Breast epithelium (tissue), 3 donors: ENCODE measurements at regions not wholly inside any gene's neighbourhood (a gene's known extent, or its start where the extent isn't known, plus 50 kb on each side); places are given as distances from the start of the nearest gene placed in this dataset.

Source experiments
- CTCF ChIP-seq, 3 donors: fragments of 450-650 bp; IDR thresholded peaks; one replicate each; pipeline ENCODE4 v1.5.1; 2016 to 2017; ENCODE audit warnings: antibody characterized with exemption in 3 of 3, mild to moderate bottlenecking in 3 of 3, moderate library complexity in 3 of 3
- POLR2A ChIP-seq: fragments of 450-650 bp; IDR thresholded peaks from one replicate; pipeline ENCODE4 v1.6.1; 2016; ENCODE audit warnings: antibody characterized with exemption, mild to moderate bottlenecking, moderate library complexity
- POLR2AphosphoS5 ChIP-seq, 3 donors: sonication (generic); formaldehyde crosslinking; IDR thresholded peaks; one replicate each; pipeline ENCODE4 v1.6.1; 2017; ENCODE audit warnings: antibody characterized with exemption in 3 of 3

GRCh38 chr1:55381491-55381890 lies 166.3 kb upstream of the USP24 start:
- TF ChIP-seq POLR2A (no peak), CTCF (IDR thresholded peaks at IDR 0.05) (no peak), POLR2AphosphoS5 (IDR thresholded peaks at IDR 0.05) (no peak)
